ENCODE measurements at regions not wholly inside any gene's neighbourhood (a gene's known extent, or its start where the extent isn't known, plus 50 kb on each side); places are given as distances from the start of the nearest gene placed in this dataset.

DNA sequence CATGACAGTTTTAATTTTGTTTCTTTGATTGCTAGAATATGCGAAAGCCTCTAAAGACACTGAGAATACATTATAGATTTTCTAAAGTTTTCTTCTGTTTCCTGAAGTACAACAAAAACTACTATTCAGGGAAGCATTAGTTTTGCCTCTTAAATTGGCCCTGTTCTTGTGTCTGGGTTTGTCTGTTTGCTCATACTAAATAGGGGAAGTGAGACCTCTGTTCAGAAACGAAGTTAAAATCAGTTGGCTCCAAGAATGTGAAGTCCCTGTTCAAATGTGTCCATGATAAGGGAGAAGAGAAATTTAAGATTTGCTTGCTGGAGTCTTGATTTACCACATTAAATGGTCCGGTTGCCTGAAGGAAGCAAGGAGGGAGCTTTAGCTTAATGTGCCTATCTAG is 327.3 kb upstream of the GBE1 start:
- no peak for DNase-seq (ENCODE audit: low spot score)

DNA sequence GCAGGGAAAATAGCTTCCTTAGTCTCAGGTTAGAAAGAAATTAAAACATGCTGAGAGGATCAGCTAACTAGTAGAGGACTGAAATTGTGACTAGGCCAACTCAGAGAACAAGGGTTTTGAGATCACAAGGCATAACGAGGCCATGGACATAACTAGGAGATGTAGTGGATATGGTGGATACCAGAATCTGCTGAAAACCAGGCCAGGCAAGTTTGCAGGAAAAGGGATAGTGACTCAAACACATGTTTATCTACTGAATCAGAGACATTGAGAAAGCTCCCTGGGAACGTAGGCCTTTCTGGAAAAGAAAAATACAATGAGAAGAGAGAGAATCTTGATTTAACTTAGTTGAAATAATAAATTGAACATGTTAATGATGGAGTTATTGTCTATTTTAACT is 326.5 kb upstream of the GBE1 start:
- no peak for DNase-seq (ENCODE audit: low spot score)

DNA sequence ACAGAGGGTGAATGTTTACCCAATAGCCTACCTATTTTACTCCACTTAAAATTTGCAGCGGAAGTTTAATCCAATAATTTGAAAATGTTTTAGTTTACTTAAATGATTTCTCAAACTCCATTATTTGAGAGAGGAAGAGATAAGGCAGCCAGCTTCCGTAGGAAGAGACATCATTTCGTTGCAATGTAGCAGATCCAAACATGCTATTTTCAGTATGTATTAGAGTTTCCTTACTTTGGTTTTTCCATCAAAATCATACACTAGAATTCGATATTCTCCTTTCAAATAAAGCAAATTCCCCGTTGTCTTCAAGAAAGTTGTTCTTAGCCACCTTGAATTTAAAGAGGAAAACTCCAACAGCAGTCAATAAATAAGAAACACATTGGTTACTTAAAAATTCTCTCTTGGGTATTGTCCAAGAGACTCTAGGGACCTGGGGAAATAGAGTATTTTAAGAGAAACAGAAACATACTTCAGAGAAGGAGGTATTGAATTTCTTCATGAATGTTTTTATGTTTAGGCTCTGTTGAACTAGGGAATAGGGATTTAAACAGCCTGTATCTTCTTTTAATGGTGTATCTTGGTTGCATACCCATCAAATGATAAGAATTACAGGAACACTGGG is 324.5 kb upstream of the GBE1 start:
- DNase-seq (ENCODE audit: low spot score) = no peak

DNA sequence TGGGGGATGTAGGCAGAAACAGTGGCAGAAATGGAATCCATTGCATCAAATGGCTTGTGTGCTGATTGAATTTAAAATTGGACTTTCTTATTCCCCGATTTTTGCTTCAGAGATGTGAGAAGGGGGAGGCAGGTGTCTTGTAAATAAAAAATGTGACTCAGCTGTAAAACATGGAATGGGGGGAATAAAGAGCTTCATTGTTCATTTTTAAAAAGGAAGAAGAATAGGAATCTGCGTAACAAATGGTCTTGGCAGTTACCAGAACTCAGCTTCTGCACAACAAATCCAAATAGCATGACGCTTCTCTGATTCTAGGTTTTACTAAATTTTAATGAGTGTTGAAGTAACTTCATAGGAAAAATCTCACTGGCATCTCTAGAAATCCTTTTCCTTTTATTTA is 323.9 kb upstream of the GBE1 start:
- no peak for DNase-seq (ENCODE audit: low spot score)

DNA sequence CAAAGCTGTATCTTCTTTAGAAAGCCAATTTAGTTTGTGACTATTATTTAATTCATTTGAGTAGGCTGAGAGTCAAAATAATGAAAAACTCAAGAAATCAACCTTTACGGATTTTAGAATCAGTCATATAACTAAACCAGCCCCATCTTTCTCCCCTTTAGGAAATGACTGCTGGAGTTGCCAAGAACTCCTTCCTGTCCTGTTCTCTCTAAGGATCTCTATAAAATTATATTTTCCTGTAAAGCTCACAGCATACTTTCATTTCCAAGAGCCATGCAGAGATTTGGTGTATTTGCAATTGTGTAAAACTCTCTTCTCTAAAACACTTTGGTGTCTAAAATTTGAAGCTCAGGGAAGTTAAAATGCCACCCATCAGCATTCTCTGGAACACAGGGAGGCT is 323.4 kb upstream of the GBE1 start:
- no peak for DNase-seq (ENCODE audit: low spot score)

DNA sequence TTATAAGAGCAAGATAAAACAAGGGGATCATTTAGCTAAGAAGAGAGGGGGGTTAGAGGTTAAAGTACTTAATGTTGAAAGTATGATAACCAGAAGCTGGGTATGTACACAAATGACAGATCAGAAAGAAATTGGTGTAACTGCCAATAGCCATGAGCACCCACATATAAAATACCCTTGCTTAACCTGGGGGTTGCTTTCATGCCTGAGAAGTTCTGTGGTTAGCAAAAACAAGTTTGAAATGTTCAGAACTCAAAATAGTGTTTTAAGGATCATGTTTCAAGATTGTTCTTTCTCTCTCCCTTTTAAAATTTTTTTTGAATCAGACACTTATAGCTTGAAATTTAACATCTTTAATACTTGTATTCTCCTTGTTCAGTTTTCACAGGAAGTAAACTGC is 321.4 kb upstream of the GBE1 start:
- no peak for DNase-seq (ENCODE audit: low spot score)

DNA sequence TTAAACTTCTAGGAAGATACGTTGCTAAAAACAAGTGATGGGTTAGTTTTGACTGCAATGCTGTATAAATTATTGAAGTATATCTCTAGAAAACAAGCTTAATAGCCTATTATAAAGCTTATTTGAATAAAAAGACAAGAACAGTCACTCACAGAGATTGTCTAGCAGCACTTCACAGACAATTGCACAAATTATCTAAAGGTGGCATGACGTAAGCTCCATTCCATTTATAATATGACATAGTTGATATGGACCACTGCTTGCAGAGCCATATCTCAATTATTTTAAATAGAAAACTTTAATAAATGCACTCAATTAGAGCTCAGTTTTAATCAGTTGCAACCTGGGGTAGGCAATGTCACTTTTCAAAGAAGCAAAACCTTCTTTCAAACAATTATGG is 319.9 kb upstream of the GBE1 start:
- no peak for DNase-seq (ENCODE audit: low spot score)

DNA sequence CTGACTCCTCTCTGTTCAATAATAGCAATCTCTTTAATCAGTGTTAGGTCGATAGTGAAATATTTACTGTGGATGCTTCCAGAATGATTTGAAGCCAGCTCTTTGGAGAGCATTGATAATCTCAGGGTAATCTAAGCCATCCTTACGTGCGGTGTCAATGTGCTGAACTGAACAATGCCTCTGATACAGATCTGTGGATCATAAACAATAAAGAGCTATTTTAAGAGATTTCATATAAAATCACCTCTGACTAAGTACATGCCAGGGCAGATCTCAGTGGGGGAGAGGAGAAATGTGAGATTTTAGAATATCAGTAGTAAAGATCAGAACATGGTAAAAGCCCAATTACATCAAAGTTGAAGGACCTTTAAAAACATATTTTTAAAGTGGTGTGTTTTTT is 319.3 kb upstream of the GBE1 start:
- DNase-seq (ENCODE audit: low spot score) = no peak

DNA sequence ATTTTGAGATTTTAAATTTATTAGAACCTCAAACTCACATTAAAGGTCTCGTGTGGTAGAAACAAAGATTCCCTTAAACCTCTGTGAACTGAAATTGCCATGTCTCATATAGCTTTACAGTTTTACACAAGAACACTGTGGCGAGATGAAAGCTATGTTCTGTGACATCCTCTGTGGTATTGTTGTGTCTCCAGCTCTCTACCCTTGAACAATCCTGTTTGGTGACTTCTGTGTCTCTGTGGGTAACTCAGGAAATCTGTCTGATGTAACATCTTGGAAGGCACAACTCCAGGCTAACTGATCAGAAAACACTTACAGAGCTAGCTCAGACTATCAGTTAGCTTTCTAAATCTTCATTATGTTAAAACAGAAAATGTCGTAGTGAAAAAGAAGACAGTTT is 318.8 kb upstream of the GBE1 start:
- DNase-seq (ENCODE audit: low spot score) = no peak

DNA sequence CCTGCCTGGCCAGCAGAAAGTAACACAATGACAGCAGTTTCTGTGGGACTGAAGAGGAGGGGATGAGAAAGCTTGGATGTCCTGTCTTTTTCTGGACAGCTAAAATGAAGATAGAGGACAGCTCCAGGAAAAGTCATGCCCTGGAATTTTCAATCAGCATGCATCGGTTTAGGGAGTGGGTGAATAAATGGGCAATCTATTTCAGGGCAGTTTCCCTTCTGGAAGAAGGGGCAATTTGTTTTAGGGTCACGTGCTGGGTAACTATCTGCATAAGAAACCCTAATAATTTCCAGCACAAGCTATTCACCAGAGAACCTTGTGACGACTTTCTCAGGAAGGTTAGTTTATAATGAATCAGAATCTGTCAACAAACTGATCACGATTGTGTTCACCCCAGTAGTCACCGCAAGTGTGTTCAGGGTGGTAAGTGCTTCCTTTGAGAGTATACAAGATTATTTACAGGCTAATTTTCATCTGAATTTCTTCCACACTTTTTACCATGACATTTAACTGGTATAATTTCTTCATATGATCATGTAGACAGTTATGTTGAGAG is 318.0 kb upstream of the GBE1 start:
- no peak for DNase-seq (ENCODE audit: low spot score)

DNA sequence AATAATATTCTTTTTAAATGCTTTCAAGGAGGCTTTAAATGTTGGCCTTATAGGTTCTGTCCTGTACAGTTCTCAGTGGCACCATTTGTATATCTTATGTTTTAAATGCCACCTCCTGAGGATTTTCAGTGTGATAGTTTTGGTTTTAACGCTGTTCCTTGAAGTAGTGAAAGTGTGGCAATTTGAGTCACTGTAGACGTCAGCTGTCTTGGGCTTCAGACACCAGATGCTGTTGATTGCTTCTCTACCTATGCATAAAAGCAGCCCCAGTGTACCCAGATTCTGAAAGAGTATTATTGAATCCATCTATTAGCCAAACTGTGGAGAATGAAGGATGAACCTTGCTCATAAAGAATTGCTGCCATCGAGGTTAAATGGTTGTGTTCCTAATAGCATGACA is 316.8 kb upstream of the GBE1 start:
- DNase-seq (ENCODE audit: low spot score) = no peak

DNA sequence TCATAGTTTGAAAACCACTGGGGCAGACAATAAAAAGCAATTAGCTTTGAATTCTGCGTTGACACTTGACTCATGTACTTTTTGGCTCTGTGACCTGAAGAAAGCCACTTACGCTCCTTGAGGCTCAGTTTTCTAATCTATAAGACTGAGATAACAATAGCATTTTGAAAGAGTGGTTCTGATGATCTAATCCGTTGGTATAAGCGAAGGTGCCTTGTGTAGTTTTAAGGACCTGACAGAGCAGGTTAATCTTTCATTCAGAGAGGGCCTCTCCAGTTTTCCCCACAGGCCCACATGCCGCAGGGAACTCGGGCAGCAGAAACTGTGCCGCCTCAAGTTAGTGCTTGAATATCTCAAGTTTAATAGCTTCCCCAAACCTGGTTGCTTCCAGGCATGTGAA is 306.0 kb upstream of the GBE1 start:
- DNase-seq (ENCODE audit: low spot score) = no peak

DNA sequence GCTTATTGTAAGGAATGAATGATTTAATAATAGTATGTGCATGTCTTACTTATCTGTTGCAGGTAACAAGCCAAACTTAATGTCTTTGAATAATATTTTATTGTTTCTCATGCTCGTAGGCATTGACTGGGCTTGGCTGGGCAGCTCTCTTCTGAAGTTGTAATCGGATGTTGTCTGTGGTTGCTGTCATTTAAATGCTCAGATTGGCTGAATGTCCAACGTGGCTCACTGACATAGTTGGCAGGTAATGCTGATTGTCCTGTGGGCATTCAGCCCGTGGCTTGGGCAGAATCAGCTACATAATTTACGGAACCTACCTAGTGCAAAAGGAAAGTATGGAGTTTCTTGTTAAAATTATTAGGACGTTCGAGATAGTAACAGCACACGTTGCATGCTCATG is 297.4 kb upstream of the GBE1 start:
- DNase-seq (ENCODE audit: low spot score) = no peak

DNA sequence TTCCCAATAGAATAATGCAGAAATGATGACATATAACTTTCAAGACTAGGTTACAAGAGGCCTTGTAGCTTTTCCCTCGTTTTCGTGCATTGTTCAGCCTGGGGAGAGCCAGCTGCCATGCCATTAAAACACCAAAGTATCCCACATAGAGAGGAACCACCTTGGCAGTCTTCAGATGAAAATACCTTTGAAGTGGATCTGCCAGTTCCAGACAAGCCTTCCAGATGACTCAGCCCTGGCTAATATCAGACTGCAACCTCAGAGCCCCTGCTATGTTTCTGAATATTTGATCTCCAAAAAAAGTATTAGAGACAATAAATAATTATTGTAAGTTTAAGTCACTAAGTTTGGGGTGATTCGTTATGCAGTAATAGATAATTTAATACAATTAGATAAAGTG is 294.3 kb upstream of the GBE1 start:
- DNase-seq (ENCODE audit: low spot score) = no peak

DNA sequence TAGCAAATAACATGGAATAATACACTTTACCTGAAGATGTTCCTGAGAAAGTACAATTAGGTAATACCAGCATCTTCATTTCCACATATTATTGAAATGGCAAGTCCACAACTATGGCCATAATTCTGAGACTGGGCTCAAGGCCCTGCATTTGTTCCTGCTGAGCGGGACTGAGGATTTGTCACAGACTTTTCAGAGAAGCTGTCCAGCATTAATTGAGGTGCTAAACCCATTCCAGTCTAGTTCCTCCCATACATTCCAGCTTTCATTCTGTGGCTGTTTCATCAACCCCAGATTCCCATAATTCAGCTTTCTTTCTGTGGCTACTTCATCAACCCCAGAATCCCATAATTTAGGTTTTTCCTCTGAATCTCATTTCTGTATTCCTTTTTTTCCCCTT is 293.4 kb upstream of the GBE1 start:
- DNase-seq (ENCODE audit: low spot score) = no peak

DNA sequence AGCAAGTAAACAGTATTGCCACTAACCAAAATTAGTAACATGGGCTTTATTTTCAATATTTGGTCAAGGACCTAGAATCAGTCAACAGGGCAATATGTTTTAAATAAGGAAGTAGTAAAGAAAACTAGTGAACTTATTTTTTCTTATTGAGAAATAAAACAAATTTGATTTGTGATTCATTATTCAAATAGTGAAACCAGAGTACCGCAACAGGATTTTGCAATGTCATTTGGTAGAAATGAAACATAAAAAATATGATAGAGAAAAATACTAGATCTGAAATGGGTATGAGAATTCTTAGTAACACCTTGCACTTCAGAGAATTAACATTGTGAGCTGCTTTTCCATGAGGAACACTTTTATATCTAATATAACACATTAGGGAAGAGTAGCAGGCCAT is 291.8 kb upstream of the GBE1 start:
- no peak for DNase-seq (ENCODE audit: low spot score)

DNA sequence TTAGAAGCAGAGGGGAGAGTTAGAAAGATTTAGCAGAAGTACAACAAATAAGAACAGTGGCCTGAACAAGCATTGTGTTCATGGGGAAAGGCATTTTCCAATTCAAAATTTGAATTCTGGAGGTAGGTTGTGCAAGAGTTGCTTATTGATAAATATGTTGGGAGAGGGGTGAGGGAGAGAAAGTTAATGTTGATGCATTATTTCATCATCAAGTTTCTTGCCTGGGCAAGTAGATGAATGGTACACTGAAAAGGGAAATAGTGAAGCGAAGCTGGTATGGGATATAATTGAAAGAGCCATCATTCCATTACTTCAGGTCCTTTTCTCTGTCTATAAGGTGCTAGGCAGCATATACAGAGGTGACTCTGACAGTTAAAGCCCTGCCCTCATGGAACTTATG is 288.9 kb upstream of the GBE1 start:
- no peak for DNase-seq (ENCODE audit: low spot score)

DNA sequence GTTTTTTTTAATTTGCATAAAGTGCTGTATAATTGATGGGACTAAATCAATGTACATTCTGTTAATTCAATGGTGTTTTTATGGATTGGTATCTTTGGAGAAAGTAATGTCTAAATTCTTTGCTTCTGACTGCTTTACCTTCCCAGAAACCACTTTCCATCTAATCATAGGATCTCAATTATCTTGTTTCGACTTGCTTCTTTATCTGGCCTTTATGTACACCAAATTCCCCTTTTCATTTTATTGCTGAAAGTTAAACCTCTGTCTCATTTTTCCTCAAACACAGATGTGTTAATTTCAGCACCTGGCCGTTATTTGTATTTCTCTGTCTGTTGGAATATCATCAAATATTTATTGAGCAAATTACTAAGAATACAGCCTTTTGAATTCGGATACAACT is 287.3 kb upstream of the GBE1 start:
- no peak for DNase-seq (ENCODE audit: low spot score)

DNA sequence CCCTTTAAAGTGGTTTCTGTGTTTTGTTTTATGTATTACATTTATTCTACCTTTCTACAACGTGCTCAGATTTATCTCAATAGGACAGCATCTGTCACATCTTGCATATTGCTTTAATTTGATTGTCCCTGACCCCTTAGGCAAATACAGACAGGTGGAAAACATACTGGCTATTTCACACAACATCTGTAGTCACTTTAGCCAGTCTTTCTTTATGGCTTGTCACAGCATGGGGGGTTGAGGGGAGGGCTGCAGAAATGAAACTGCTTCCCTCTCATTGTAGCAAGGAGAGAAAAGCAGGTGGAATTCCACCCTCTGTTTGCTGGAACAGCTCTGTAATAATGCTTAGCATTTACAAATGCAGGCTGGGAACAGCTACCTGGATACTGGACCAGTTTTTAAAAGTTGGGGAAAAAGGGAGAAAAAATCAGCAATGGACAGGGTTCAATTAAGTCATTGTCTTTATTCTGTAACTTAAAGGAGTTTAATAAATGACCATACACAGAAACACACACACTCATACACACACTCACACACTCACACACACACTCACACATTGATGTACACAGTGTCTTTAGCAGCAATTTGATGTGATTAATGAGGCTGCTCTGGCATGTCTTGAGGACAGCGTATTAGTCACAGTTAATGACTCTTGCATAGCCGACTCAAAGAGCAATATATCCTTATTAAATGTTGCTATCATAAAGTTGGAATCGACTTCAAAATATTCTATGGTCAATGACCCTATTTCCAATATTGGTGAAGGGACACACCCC is 283.7 kb upstream of the GBE1 start:
- no peak for DNase-seq (ENCODE audit: low spot score)

DNA sequence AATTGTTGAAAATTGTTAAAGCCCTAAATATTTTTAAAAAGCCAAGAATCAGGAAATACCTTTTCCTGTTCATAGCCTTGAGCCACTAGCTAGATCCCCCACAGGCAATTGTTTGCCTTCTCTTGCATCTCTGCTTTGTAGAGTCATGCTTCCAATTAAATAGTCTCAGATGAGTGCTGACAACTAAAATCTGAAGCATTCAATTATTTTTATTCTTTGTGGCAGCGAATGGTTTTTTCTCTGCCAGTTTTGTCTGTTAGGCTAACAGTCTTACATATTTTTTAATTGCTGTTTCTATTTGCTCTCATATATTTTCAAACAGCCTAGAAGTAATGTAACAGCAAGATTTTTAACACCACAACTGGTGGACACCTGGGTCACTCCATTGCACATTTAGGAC is 277.1 kb upstream of the GBE1 start:
- DNase-seq (ENCODE audit: low spot score) = no peak

DNA sequence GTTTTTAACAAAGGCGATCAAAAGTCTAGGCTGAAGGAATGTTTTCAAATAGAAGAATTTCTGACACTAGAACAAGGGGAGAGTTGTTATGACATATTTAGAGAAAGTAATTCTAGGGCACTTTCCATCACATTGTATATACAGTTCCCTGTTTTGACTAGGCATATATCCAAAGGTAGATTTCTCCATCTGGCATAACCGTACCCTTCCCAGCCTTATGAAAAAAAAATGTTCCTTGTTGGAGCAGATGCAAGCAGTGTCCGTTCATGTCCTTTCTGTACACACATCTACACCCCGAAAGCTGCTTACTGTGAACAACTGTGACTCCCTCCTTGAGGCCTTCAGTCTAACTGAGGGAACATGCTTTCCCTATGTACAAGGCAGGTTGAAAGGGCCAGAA is 271.7 kb upstream of the GBE1 start:
- DNase-seq (ENCODE audit: low spot score) = no peak

DNA sequence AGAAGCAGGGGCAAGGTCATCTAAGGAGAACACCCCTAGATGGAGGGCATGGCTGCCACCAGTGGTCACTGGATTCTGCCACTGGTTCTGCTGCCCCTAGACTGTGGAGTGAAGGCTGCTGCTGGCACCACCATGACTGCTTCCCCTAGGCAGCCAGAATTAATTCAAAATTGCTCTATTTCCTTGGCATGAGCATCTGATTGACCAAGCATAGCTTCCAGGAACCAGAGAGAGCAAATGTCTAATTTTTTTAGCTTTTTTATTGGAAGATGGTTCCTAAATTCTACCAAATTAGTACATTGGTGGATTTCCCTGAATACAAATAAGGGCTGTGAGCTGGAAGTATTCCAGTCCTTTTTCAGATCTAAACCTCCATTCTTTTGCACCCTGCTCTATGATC is 270.2 kb upstream of the GBE1 start:
- no peak for DNase-seq (ENCODE audit: low spot score)

DNA sequence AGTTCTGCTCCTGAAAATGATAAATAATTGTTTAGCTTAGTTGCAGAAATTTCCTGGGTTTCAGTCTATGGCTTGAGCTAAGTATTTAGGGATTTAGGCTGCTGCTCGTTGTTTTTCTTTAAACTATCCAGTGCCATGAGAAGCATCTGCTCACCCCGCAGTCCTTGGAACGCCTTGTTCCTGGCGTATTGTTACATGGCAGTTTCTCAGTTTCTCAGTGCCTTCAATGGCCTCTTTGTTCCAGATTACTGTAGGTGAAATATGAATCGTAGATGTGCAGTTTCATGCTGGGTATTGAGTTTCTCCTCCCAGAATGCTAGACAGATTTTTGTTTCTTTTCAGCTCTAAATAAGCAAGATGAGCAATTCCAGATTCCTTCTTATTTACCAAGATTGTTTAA is 269.5 kb upstream of the GBE1 start:
- DNase-seq (ENCODE audit: low spot score) = no peak

DNA sequence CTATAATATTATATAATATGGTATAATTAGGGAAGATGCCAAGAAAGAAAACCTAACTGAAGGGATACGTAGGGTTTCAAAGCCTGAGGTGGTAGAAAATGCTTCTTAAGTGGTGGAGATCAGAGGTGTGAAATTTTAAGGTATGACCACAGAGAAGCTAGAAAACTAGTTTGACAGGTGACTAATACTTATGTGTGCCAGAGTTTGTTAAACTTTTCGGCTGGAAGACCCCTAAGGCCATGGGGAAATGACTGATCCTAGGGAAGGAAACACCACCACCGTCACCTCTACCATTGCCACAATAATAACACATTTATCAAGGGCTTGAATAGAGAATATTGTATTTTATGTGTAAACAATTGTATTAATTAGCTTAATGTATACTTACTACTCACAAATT is 261.4 kb upstream of the GBE1 start:
- DNase-seq (ENCODE audit: low spot score) = no peak

All from left forelimb (tissue), 1 donor.